Fibroblast of pulmonary artery (primary cell): ENCODE measurements at regions not wholly inside any gene's neighbourhood (a gene's known extent, or its start where the extent isn't known, plus 50 kb on each side); places are given as distances from the start of the nearest gene placed in this dataset.

Experiments
- DNase-seq: peaks from one replicate; pipeline ENCODE4 v3.0.0-alpha.2; 2010; ENCODE audit warnings: low read depth
- H3K4me3 ChIP-seq: replicated peaks from 2 replicates; pipeline ENCODE4 v1.5.1; 2011; ENCODE audit warnings: low read depth, mild to moderate bottlenecking, control low read depth, low read length, moderate library complexity
- CTCF ChIP-seq: IDR thresholded peaks from 2 replicates; pipeline ENCODE4 v1.5.1; 2011; ENCODE audit warnings: mild to moderate bottlenecking, control low read depth, low read length, inconsistent platforms; ENCODE audit errors: missing control alignments

GRCh38 chr6:168736039-168736438, 295.1 kb downstream of the SMOC2 start:
- DNase-seq = no peak
- no peak for TF ChIP-seq CTCF
- no peak overlapping the region for H3K4me3 ChIP-seq

- no peak for DNase-seq
- TF ChIP-seq CTCF = no peak
- H3K4me3 ChIP-seq = no peak overlapping the region
Observed at GRCh38 chr6:168735268-168735949, 294.4 kb downstream of the SMOC2 start.

- no peak for DNase-seq
- no peak overlapping the region for H3K4me3 ChIP-seq
- no peak for TF ChIP-seq CTCF
Observed at GRCh38 chr6:168734523-168734922, 293.5 kb downstream of the SMOC2 start.

GRCh38 chr6:168732676-168733075, 291.7 kb downstream of the SMOC2 start:
- no peak for DNase-seq
- TF ChIP-seq CTCF = no peak
- no peak overlapping the region for H3K4me3 ChIP-seq

GRCh38 chr6:168730931-168731716, 290.1 kb downstream of the SMOC2 start:
- no peak for DNase-seq
- no peak for TF ChIP-seq CTCF
- no peak overlapping the region for H3K4me3 ChIP-seq

- TF ChIP-seq CTCF = no peak
- H3K4me3 ChIP-seq = no peak overlapping the region
- DNase-seq = no peak
Observed at GRCh38 chr6:168728056-168728455, 287.1 kb downstream of the SMOC2 start.
